Astrocyte of the cerebellum (primary cell): ENCODE measurements at regions not wholly inside any gene's neighbourhood (a gene's known extent, or its start where the extent isn't known, plus 50 kb on each side); places are given as distances from the start of the nearest gene placed in this dataset.
"Not testable (repeated sequence)": the region's sequence is repeated elsewhere in the genome, so short reads cannot be mapped to it uniquely, and the experiment has no call there.

Source experiments
- DNase-seq: peaks from one replicate; pipeline ENCODE4 v3.0.0-alpha.2; 2011; ENCODE audit warnings: low read depth
- H3K4me3 ChIP-seq: 2 replicates; pipeline ENCODE4 v1.5.1; 2011; ENCODE audit warnings: mild to moderate bottlenecking, low read depth, low read length, moderate library complexity
- in situ Hi-C: cut with HindIII; loops from 2 replicates; pipeline ENCODE4 v1.10.0; 2017; ENCODE audit warnings: low sequenced_read_pairs
- TF ChIP-seq, protein P1 (sequence below): IDR thresholded peaks from 2 replicates; pipeline ENCODE4 v1.5.1; 2012; ENCODE audit warnings: low read length, low read depth, moderate library complexity, mild to moderate bottlenecking; ENCODE audit errors: missing control alignments

DNA sequence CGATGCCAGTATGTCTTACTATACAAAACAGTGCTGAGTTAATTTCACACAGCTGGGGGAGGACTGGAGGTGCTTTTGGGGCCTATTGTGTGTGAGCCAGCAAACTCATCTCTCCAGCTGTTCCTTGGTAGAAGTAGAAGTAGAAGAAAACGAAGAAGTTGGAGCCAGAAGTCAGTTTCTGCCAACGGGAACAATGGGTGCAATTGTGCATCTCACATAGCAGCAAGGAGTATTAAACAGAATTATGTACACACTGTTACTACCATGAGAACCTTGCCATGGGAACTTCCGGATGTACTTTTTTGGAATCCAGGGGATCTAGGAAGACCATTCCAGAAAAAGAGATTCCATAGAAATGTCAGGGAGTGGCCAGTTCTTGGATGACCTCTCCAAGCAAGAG is 88.6 kb downstream of the VCPKMT start:
- TF ChIP-seq, protein P1, sequence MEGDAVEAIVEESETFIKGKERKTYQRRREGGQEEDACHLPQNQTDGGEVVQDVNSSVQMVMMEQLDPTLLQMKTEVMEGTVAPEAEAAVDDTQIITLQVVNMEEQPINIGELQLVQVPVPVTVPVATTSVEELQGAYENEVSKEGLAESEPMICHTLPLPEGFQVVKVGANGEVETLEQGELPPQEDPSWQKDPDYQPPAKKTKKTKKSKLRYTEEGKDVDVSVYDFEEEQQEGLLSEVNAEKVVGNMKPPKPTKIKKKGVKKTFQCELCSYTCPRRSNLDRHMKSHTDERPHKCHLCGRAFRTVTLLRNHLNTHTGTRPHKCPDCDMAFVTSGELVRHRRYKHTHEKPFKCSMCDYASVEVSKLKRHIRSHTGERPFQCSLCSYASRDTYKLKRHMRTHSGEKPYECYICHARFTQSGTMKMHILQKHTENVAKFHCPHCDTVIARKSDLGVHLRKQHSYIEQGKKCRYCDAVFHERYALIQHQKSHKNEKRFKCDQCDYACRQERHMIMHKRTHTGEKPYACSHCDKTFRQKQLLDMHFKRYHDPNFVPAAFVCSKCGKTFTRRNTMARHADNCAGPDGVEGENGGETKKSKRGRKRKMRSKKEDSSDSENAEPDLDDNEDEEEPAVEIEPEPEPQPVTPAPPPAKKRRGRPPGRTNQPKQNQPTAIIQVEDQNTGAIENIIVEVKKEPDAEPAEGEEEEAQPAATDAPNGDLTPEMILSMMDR: no peak
- in situ Hi-C loops: no loop called here
- H3K4me3 ChIP-seq: no peak overlapping the region
- DNase-seq: no peak

DNA sequence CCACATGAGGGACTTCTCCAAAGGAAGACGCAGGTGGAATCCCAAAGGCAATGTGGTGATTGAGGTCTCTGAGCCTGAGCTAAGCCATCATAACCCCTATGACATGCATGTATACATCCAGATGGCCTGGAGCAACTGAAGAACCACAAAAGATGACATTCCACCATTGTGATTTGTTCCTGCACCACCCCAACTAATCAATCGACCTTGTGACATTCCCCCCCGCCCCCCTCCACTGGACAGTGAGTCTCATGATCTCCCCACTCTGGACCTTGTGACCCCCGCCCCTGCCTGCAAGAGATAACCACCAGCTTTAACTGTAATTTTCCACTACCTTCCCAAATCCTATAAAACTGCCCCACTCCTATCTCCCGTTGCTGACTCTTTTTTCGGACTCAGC is 87.9 kb downstream of the VCPKMT start:
- in situ Hi-C loops: no loop called here
- DNase-seq: no peak
- TF ChIP-seq, protein P1: no peak
- no peak overlapping the region for H3K4me3 ChIP-seq

DNA sequence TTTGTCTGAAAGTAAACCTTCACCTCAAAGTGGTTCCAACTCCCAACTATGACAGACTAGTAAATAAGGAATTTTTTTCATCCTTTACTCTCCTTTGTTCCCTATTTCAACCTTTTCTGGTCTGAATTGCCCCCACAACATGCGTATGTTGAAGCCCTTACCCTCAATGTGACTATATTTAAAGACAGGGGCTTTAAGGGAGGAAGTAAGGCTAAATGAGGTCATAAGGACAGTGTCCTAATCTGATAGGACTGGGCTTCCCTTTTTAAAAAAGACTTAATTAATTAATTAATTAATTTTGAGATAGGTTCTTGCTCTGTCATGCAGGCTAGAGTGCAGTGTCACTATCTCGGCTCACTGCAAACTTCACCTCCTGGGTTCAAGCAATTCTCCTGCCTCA is 86.3 kb downstream of the VCPKMT start:
- no peak for DNase-seq
- TF ChIP-seq, protein P1: no peak
- in situ Hi-C loops: no loop called here
- H3K4me3 ChIP-seq: no peak overlapping the region

DNA sequence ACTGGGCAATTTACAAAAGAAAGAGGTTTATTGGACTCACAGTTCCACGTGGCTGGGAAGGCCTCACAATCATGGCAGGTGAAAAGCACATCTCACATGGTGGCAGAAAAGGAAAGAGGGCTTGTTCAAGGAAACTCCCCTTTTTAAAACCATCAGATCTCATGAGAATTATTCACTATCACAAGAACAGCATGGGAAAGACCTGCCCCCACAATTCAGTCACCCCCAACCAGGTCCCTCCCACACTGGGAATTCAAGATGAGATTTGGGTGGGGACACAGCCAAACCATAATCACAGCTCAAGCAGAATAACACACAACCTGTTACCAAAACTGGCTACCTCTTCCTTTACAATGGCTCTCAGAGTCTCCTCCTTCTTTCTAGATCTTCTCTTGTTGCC is 85.5 kb downstream of the VCPKMT start:
- DNase-seq, H3K4me3 ChIP-seq, in situ Hi-C loops: not testable (repeated sequence)

DNA sequence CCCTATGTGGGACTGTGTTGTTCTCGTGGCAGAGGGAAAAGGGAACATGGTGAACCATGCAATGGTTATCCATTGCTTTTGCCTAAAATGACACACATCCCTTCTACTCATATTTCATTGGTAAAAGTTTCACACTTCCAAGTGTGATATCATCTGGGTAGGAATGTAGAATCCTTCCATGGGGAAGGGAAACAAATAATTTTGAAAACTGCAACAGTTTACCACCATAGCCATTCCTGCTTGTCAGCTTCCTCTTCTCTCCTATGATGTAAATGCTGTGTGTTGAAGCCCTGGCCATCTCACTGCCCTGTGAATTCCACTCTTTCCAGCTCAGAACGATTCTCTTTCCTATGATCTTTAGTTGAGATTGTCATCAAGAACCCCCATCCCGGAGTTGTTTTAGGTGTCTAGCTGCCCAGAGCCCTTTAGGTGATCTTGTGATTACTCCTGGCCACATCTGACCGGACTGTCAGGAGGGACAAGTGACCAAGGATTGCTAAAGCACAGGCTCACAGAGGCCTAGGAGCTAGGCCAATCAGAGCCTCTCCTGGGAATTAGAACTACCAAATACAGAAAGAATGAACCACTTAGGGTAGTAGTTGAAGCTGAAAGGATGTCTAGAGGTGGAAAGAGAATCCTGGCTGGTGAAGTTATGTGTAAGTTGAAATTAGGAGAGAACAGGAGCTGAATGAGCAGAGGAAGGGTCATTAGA is 84.6 kb downstream of the VCPKMT start:
- no peak overlapping the region for H3K4me3 ChIP-seq
- TF ChIP-seq, protein P1: no peak
- in situ Hi-C loops: no loop called here
- no peak for DNase-seq

DNA sequence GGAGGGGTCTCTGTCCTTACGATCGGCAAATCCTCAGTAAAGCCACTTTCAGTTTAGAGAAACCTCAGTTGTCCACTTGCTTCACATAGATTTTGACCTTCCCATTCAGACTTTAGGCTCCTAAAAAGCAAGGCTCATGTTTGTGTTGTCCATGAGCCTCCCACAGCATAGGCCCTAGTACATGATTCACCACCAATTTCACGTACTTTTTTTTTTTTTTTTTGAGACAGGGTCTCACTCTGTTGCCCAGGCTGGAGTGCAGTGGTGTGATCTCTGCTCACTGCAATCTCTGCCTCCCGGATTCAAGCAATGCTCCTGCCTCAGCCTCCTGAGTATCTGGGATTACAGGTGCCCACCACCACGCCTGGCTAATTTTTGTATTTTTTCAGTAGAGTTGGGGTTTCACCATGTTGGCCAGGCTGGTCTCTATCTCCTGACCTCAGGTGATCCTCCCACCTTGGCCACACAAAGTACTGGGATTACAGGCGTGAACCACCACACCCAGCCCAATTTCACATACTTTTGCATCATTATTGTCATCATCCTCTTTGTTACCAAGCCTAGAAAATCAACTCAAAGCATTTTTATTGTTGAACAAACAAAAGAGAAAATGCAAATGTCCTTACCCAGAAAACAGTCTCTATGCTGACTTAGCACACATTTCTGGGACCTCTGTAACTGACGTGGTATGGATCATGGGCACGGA is 83.8 kb downstream of the VCPKMT start:
- H3K4me3 ChIP-seq, DNase-seq, in situ Hi-C loops: not testable (repeated sequence)

DNA sequence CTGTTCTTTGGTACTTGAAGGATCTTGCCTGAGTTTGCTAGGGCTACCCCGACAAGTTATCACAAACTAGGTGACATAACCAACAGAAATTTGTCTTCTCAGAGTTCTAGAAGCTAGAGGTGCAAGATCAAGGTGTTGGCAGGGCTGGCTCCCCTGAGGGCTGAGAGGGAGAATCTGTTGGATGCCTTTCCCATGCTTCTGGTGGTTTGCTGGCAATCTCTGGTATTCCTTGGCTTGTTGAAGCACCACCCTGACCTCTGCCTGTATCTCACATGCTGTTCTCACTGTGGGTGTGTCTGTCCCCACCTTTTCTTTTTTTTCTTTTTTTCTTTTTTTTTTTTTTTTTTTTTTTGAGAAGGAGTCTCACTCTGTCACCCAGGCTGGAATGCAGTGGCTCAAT is 81.2 kb downstream of the VCPKMT start:
- in situ Hi-C loops: no loop called here
- no peak overlapping the region for H3K4me3 ChIP-seq
- no peak for DNase-seq
- TF ChIP-seq, protein P1: no peak
